Psoas muscle (tissue), 7 donors: ENCODE measurements at regions not wholly inside any gene's neighbourhood (a gene's known extent, or its start where the extent isn't known, plus 50 kb on each side); places are given as distances from the start of the nearest gene placed in this dataset.
"Not testable (repeated sequence)": the region's sequence is repeated elsewhere in the genome, so short reads cannot be mapped to it uniquely, and the experiment has no call there.

ENCODE experiments used
- ATAC-seq, 4 donors: fragments of 200-7000 bp; cut with Tn5 transposase; one replicate each; pipeline ENCODE4 v1.9.1; 2020; ENCODE audit warnings: moderate library complexity in 3 of 4, mild to moderate bottlenecking in 2 of 4
- DNase-seq, 2 donors: peaks; one replicate each; pipeline ENCODE4 v3.0.0-alpha.2; 2020
- H3K27ac ChIP-seq: fragments of 200-600 bp; one replicate; pipeline ENCODE4 v1.8.0; 2022
- H3K27me3 ChIP-seq, 3 donors: fragments of 200-600 bp in 1 of 3; one replicate each; pipeline versions ENCODE4 v1.6.1 to v1.8.0; 2013 to 2022; ENCODE audit warnings: low read length in 2 of 3, mild to moderate bottlenecking in 2 of 3, moderate library complexity in 1 of 3; ENCODE audit not compliant: insufficient read depth in 3 of 3
- H3K36me3 ChIP-seq, 2 donors: fragments of 200-600 bp in 1 of 2; one replicate each; pipeline versions ENCODE4 v1.6.1 to v1.8.0; 2013 to 2022; ENCODE audit warnings: low read depth in 1 of 2, mild to moderate bottlenecking in 1 of 2, moderate library complexity in 1 of 2; ENCODE audit not compliant: insufficient read depth in 1 of 2
- H3K4me1 ChIP-seq: fragments of 200-600 bp; one replicate; pipeline ENCODE4 v1.8.0; 2022
- H3K4me3 ChIP-seq: fragments of 200-600 bp; one replicate; pipeline ENCODE4 v1.8.0; 2022; ENCODE audit warnings: mild to moderate bottlenecking
- H3K9me3 ChIP-seq: fragments of 200-600 bp; one replicate; pipeline ENCODE4 v1.8.0; 2022
- CTCF ChIP-seq: fragments of 200-600 bp; IDR thresholded peaks from one replicate; pipeline ENCODE4 v1.8.0; 2022; ENCODE audit warnings: antibody characterized with exemption
- WGBS, 3 donors: extraction: QIAGEN DNeasy Blood & Tissue Kit; methylation state at CpG; one replicate each; pipeline versions ENCODE4 v1.1.6 to v1.1.7; 2013; 5-methylcytosine and 5-hydroxymethylcytosine counted together
- intact Hi-C, 2 donors: fragments of 100-400 bp; cut with DNase I; formaldehyde crosslinking; loops; one replicate each; pipeline versions ENCODE4 v1.11.0 to v1.14.2; 2022
- donor health status: healthy with polysubstance abuse.
- donor health status: DM: no; HTN: no; CAD: no; lungs with moderate emphysema.
- donor health status: Bipolar disorder and iron deficiency.
- donor health status: healthy.
- donor health status: DM: yes; HTN: yes; CAD: no.
- donor health status: DM: no; HTN: no; CAD: no.
- donor health status: DM: yes; HTN: yes; CAD: no.

GRCh38 chr4:115548123-115548522 is 434.7 kb upstream of the NDST4 start:
- no peak overlapping the region for H3K4me3 ChIP-seq
- no peaks in the 10 kb centered on the region for H3K9me3 ChIP-seq
- ATAC-seq: no peak
- no peak overlapping the region for H3K27ac ChIP-seq
- WGBS, 3 donors: 66 to 79% (median 70%) methylated on average over 2 of the region's 2 CpGs
- H3K36me3 ChIP-seq: no peaks in the 10 kb centered on the region
- H3K27me3 ChIP-seq: peaks cover 0 to 1% (median 0%) of the 10 kb centered on the region in 3 donors
- no peak for DNase-seq
- no peaks in the 10 kb centered on the region for H3K4me1 ChIP-seq
- no peak for TF ChIP-seq CTCF
- intact Hi-C loops: no loop called here

GRCh38 chr4:115537387-115537786 is 424.0 kb upstream of the NDST4 start:
- DNase-seq (no peak), ATAC-seq (no peak)
- no peak for TF ChIP-seq CTCF
- no peaks in the 10 kb centered on the region for H3K36me3 ChIP-seq
- H3K27ac ChIP-seq: no peak overlapping the region
- no peak overlapping the region for H3K4me3 ChIP-seq
- no peaks in the 10 kb centered on the region for H3K4me1 ChIP-seq
- H3K27me3 ChIP-seq: no peaks in the 10 kb centered on the region
- intact Hi-C loops: no loop called here
- 75 to 80% (median 76%) methylated on average over 2 of the region's 2 CpGs for WGBS, 3 donors
- no peaks in the 10 kb centered on the region for H3K9me3 ChIP-seq

- H3K9me3 ChIP-seq: no peaks in the 10 kb centered on the region
- no peak for ATAC-seq
- intact Hi-C loops: no loop called here
- WGBS, 3 donors: 32 to 45% (median 38%) methylated on average over 1 of the region's 1 CpG
- H3K27ac ChIP-seq: no peak overlapping the region
- no peaks in the 10 kb centered on the region for H3K36me3 ChIP-seq
- no peak for TF ChIP-seq CTCF
- no peaks in the 10 kb centered on the region for H3K27me3 ChIP-seq
- DNase-seq: no peak
- H3K4me1 ChIP-seq: no peaks in the 10 kb centered on the region
- no peak overlapping the region for H3K4me3 ChIP-seq
Measured at GRCh38 chr4:115529126-115529525, 415.7 kb upstream of the NDST4 start.

GRCh38 chr4:115519476-115519875 is 406.1 kb upstream of the NDST4 start:
- H3K4me1 ChIP-seq, intact Hi-C loops, ATAC-seq: not testable (repeated sequence)

GRCh38 chr4:115515772-115516171 is 402.4 kb upstream of the NDST4 start:
- no peak for ATAC-seq
- no peak for TF ChIP-seq CTCF

More at GRCh38 chr4:115519476-115519875, 406.1 kb upstream of the NDST4 start:
- not testable (repeated sequence) for H3K27ac ChIP-seq, H3K27me3 ChIP-seq, H3K9me3 ChIP-seq, H3K36me3 ChIP-seq, DNase-seq, H3K4me3 ChIP-seq
- WGBS, 3 donors: 54 to 64% (median 59%) methylated on average over 3 of the region's 3 CpGs

More at GRCh38 chr4:115515772-115516171, 402.4 kb upstream of the NDST4 start:
- Histone ChIP-seq H3K36me3 (no peaks in the 10 kb centered on the region), H3K9me3 (no peaks in the 10 kb centered on the region), H3K4me1 (no peaks in the 10 kb centered on the region), H3K27me3 (no peaks in the 10 kb centered on the region), H3K4me3 (no peak overlapping the region), H3K27ac (no peak overlapping the region)
- intact Hi-C loops: no loop called here
- DNase-seq: no peak
- 27 to 50% (median 44%) methylated on average over 2 of the region's 2 CpGs for WGBS, 3 donors
